ENCODE measurements at regions not wholly inside any gene's neighbourhood (a gene's known extent, or its start where the extent isn't known, plus 50 kb on each side); places are given as distances from the start of the nearest gene placed in this dataset.

GRCh38 chr21:28640326-28640725, 352.4 kb downstream of the LTN1 start:
- intact Hi-C loops (cut with micrococcal nuclease) = no loop called here
- CTCF ChIA-PET = interaction anchor here (0.6 to 2.9 kb wide), 2 partner anchors 105 to 897 kb away, joined by 3 to 12 read pairs; no protein-coding TSS in a partner anchor
- Mint-ChIP-seq H3K27ac (ENCODE audit: low read depth, unreplicated experiment) (peak overlapping the region; percentile 42), H3K27me3 (ENCODE audit: insufficient read depth, unreplicated experiment) (no peaks in the 10 kb centered on the region), H3K4me1 (ENCODE audit: insufficient read depth, unreplicated experiment) (peaks cover 43% of the 10 kb centered on the region), H3K36me3 (ENCODE audit: insufficient read depth, unreplicated experiment) (no peaks in the 10 kb centered on the region), H3K9me3 (ENCODE audit: unreplicated experiment) (no peaks in the 10 kb centered on the region), H3K4me3 (ENCODE audit: unreplicated experiment) (no peak overlapping the region)
- no peak for DNase-seq (ENCODE audit: unreplicated experiment)
- no TSS peak for BruUV-seq (replicated peaks)
- POLR2A ChIA-PET = no interaction called here
- no peak for TF ChIP-seq CTCF (IDR thresholded peaks at IDR 0.05; ENCODE audit: unreplicated experiment)

- BruUV-seq (replicated peaks) = no TSS peak
- peak; percentile 49 for DNase-seq (ENCODE audit: unreplicated experiment)
- TF ChIP-seq CTCF (IDR thresholded peaks at IDR 0.05; ENCODE audit: unreplicated experiment) = no peak
- peaks cover 38% of the 10 kb centered on the region for H3K4me1 Mint-ChIP-seq (ENCODE audit: insufficient read depth, unreplicated experiment)
- H3K27ac Mint-ChIP-seq (ENCODE audit: low read depth, unreplicated experiment) = no peak overlapping the region
- ChIA-PET CTCF (interaction anchor here (2.9 kb wide), 1 partner anchor 106 kb away, joined by 12 read pairs; no protein-coding TSS in a partner anchor), POLR2A (no interaction called here)
- H3K27me3 Mint-ChIP-seq (ENCODE audit: insufficient read depth, unreplicated experiment) = no peaks in the 10 kb centered on the region
- no peaks in the 10 kb centered on the region for H3K36me3 Mint-ChIP-seq (ENCODE audit: insufficient read depth, unreplicated experiment)
- intact Hi-C loops (cut with micrococcal nuclease) = loop anchor here (10.0 kb wide), 3 partner anchors 45 to 1795 kb away; partner anchors contain the start of gene ADAMTS1
- H3K9me3 Mint-ChIP-seq (ENCODE audit: unreplicated experiment) = no peaks in the 10 kb centered on the region
- H3K4me3 Mint-ChIP-seq (ENCODE audit: unreplicated experiment) = no peak overlapping the region
These were observed 352.9 kb downstream of the LTN1 start for GRCh38 chr21:28639737-28640136.

GRCh38 chr21:28636752-28637691, 355.7 kb downstream of the LTN1 start:
- Mint-ChIP-seq H3K9me3 (ENCODE audit: unreplicated experiment) (no peaks in the 10 kb centered on the region), H3K27ac (ENCODE audit: low read depth, unreplicated experiment) (peak overlapping the region; percentile 60), H3K4me1 (ENCODE audit: insufficient read depth, unreplicated experiment) (peaks cover 54% of the 10 kb centered on the region), H3K36me3 (ENCODE audit: insufficient read depth, unreplicated experiment) (no peaks in the 10 kb centered on the region), H3K4me3 (ENCODE audit: unreplicated experiment) (peak overlapping the region; percentile 32), H3K27me3 (ENCODE audit: insufficient read depth, unreplicated experiment) (no peaks in the 10 kb centered on the region)
- TF ChIP-seq CTCF (IDR thresholded peaks at IDR 0.05; ENCODE audit: unreplicated experiment) = no peak
- POLR2A ChIA-PET = interaction anchor here (0.6 to 1.0 kb wide), 3 partner anchors 12 to 62 kb away, joined by 3 read pairs; no protein-coding TSS in a partner anchor
- CTCF ChIA-PET = interaction anchor here (0.6 to 4.2 kb wide), 4 partner anchors 33 to 960 kb away, joined by 3 to 22 read pairs (median 3); no protein-coding TSS in a partner anchor
- no TSS peak for BruUV-seq (replicated peaks)
- peak; percentile 67 for DNase-seq (ENCODE audit: unreplicated experiment)
- intact Hi-C loops (cut with micrococcal nuclease) = loop anchor here (10.0 kb wide), 3 partner anchors 48 to 1792 kb away; partner anchors contain the start of gene ADAMTS1

GRCh38 chr21:28635541-28635940, 357.1 kb downstream of the LTN1 start:
- H3K36me3 Mint-ChIP-seq (ENCODE audit: insufficient read depth, unreplicated experiment) = no peaks in the 10 kb centered on the region
- H3K27ac Mint-ChIP-seq (ENCODE audit: low read depth, unreplicated experiment) = no peak overlapping the region
- no peaks in the 10 kb centered on the region for H3K9me3 Mint-ChIP-seq (ENCODE audit: unreplicated experiment)
- no peak overlapping the region for H3K4me3 Mint-ChIP-seq (ENCODE audit: unreplicated experiment)
- DNase-seq (ENCODE audit: unreplicated experiment) = no peak
- CTCF ChIA-PET = interaction anchor here (0.6 to 4.2 kb wide), 5 partner anchors 26 to 253 kb away, joined by 3 to 22 read pairs (median 4); no protein-coding TSS in a partner anchor
- peaks cover 57% of the 10 kb centered on the region for H3K4me1 Mint-ChIP-seq (ENCODE audit: insufficient read depth, unreplicated experiment)
- no peak for TF ChIP-seq CTCF (IDR thresholded peaks at IDR 0.05; ENCODE audit: unreplicated experiment)
- POLR2A ChIA-PET = no interaction called here
- BruUV-seq (replicated peaks) = no TSS peak
- intact Hi-C loops (cut with micrococcal nuclease) = loop anchor here (10.0 kb wide), 3 partner anchors 49 to 1791 kb away; partner anchors contain the start of gene ADAMTS1
- no peaks in the 10 kb centered on the region for H3K27me3 Mint-ChIP-seq (ENCODE audit: insufficient read depth, unreplicated experiment)

Measured in MCF 10A (cell line).